Astrocyte (in vitro differentiated cells and primary cell): ENCODE measurements at regions not wholly inside any gene's neighbourhood (a gene's known extent, or its start where the extent isn't known, plus 50 kb on each side); places are given as distances from the start of the nearest gene placed in this dataset.

Experiments
- CTCF ChIP-seq: IDR thresholded peaks from 2 replicates; pipeline ENCODE4 v1.5.1; 2011; ENCODE audit warnings: low read depth, mild to moderate bottlenecking, inconsistent platforms, low read length, moderate library complexity; ENCODE audit not compliant: insufficient read depth
- EZH2 ChIP-seq: IDR thresholded peaks from 2 replicates; pipeline ENCODE4 v1.6.1; 2012; ENCODE audit warnings: mild to moderate bottlenecking, low read length, inconsistent platforms; ENCODE audit not compliant: insufficient read depth

- TF ChIP-seq CTCF (no peak), EZH2 (no peak)
These were observed 1527.5 kb upstream of the C9orf72 start for GRCh38 chr9:29100762-29101161.
